Osteoblast (primary cell): ENCODE measurements at regions not wholly inside any gene's neighbourhood (a gene's known extent, or its start where the extent isn't known, plus 50 kb on each side); places are given as distances from the start of the nearest gene placed in this dataset.

Source experiments
- DNase-seq: peaks from one replicate; pipeline ENCODE4 v3.0.0; 2011; ENCODE audit warnings: low spot score, mixed read lengths; ENCODE audit not compliant: insufficient read length; ENCODE audit errors: missing footprints
- H2AFZ ChIP-seq: 2 replicates; pipeline ENCODE4 v1.6.0; 2011; ENCODE audit warnings: mild to moderate bottlenecking, low read length
- H3K27ac ChIP-seq: 2 replicates; pipeline ENCODE4 v1.5.1; 2011; ENCODE audit warnings: mild to moderate bottlenecking, low read depth, low read length, moderate library complexity
- H3K27me3 ChIP-seq: 2 replicates; pipeline ENCODE4 v1.6.0; 2012; ENCODE audit warnings: mild to moderate bottlenecking, control low read depth, inconsistent platforms, low read length, moderate library complexity; ENCODE audit not compliant: insufficient read depth
- H3K36me3 ChIP-seq: 2 replicates; pipeline ENCODE4 v1.5.1; 2011; ENCODE audit warnings: mild to moderate bottlenecking, low read length, control low read depth, moderate library complexity; ENCODE audit not compliant: insufficient read depth
- H3K4me1 ChIP-seq: 2 replicates; pipeline ENCODE4 v1.5.1; 2011; ENCODE audit warnings: mild to moderate bottlenecking, low read length, control low read depth, moderate library complexity; ENCODE audit not compliant: insufficient read depth
- H3K4me2 ChIP-seq: 2 replicates; pipeline ENCODE4 v1.6.0; 2011; ENCODE audit warnings: mild to moderate bottlenecking, low read length; ENCODE audit not compliant: insufficient read depth
- H3K4me3 ChIP-seq: fragments of 200-600 bp; sonication (generic); 3 replicates; pipeline ENCODE4 v1.5.1; 2012; ENCODE audit warnings: mild to moderate bottlenecking, low read length, inconsistent platforms; ENCODE audit not compliant: insufficient read depth
- H3K79me2 ChIP-seq: 2 replicates; pipeline ENCODE4 v1.6.0; 2012; ENCODE audit warnings: mild to moderate bottlenecking, low read length, control low read depth, inconsistent platforms; ENCODE audit not compliant: insufficient read depth
- H3K9me3 ChIP-seq: 2 replicates; pipeline ENCODE4 v1.5.1; 2011; ENCODE audit warnings: low read depth, low read length, control low read depth
- H4K20me1 ChIP-seq: 2 replicates; pipeline ENCODE4 v1.6.0; 2012; ENCODE audit warnings: mild to moderate bottlenecking, low read length, control low read depth; ENCODE audit not compliant: insufficient read depth
- CTCF ChIP-seq: IDR thresholded peaks from 2 replicates; pipeline ENCODE4 v1.5.1; 2011; ENCODE audit warnings: mild to moderate bottlenecking, low read depth, low read length, moderate library complexity; ENCODE audit errors: extremely low read depth

- no peak for DNase-seq
- TF ChIP-seq CTCF: no peak
- H3K4me3 ChIP-seq: no peak overlapping the region
- no peaks in the 10 kb centered on the region for H3K79me2 ChIP-seq
- H3K27ac ChIP-seq: no peak overlapping the region
- no peaks in the 10 kb centered on the region for H4K20me1 ChIP-seq
- no peaks in the 10 kb centered on the region for H3K4me1 ChIP-seq
- H3K27me3 ChIP-seq: no peaks in the 10 kb centered on the region
- H2AFZ ChIP-seq: no peak overlapping the region
- H3K9me3 ChIP-seq: no peaks in the 10 kb centered on the region
- H3K36me3 ChIP-seq: no peaks in the 10 kb centered on the region
- H3K4me2 ChIP-seq: no peak overlapping the region
Observed at GRCh38 chr18:78518805-78519204, 460.8 kb upstream of the SALL3 start.

- Histone ChIP-seq H3K9me3 (peaks cover 3% of the 10 kb centered on the region), H4K20me1 (no peaks in the 10 kb centered on the region), H3K4me1 (no peaks in the 10 kb centered on the region), H3K4me3 (no peak overlapping the region), H3K27me3 (no peaks in the 10 kb centered on the region), H3K79me2 (no peaks in the 10 kb centered on the region), H3K4me2 (no peak overlapping the region), H3K27ac (no peak overlapping the region), H3K36me3 (no peaks in the 10 kb centered on the region), H2AFZ (no peak overlapping the region)
- TF ChIP-seq CTCF: no peak
- DNase-seq: peak; percentile 21
Observed at GRCh38 chr18:78519394-78520062, 460.1 kb upstream of the SALL3 start.

GRCh38 chr18:78521136-78521535, 458.5 kb upstream of the SALL3 start:
- no peaks in the 10 kb centered on the region for H3K27me3 ChIP-seq
- no peak overlapping the region for H3K27ac ChIP-seq
- no peaks in the 10 kb centered on the region for H3K79me2 ChIP-seq
- H3K4me1 ChIP-seq: no peaks in the 10 kb centered on the region
- peaks cover 3% of the 10 kb centered on the region for H3K9me3 ChIP-seq
- TF ChIP-seq CTCF: no peak
- H4K20me1 ChIP-seq: no peaks in the 10 kb centered on the region
- H2AFZ ChIP-seq: no peak overlapping the region
- H3K4me3 ChIP-seq: no peak overlapping the region
- H3K4me2 ChIP-seq: no peak overlapping the region
- DNase-seq: peak; percentile 31
- H3K36me3 ChIP-seq: no peaks in the 10 kb centered on the region

- Histone ChIP-seq H2AFZ (no peak overlapping the region), H3K9me3 (peaks cover 3% of the 10 kb centered on the region), H3K27me3 (no peaks in the 10 kb centered on the region), H3K27ac (no peak overlapping the region), H3K4me2 (no peak overlapping the region), H4K20me1 (no peaks in the 10 kb centered on the region), H3K4me1 (no peaks in the 10 kb centered on the region), H3K79me2 (no peaks in the 10 kb centered on the region), H3K4me3 (no peak overlapping the region), H3K36me3 (no peaks in the 10 kb centered on the region)
- DNase-seq: no peak
- no peak for TF ChIP-seq CTCF
Observed at GRCh38 chr18:78521744-78522143, 457.9 kb upstream of the SALL3 start.
